Mammary epithelial cell (primary cell): ENCODE measurements at regions not wholly inside any gene's neighbourhood (a gene's known extent, or its start where the extent isn't known, plus 50 kb on each side); places are given as distances from the start of the nearest gene placed in this dataset.

Experiments used
- EZH2 ChIP-seq: IDR thresholded peaks from 2 replicates; pipeline ENCODE4 v1.6.1; 2012; ENCODE audit warnings: low read length, inconsistent platforms, borderline replicate concordance
- TF ChIP-seq, protein P1 (sequence below), 2 donors: IDR thresholded peaks in 1 of 2; conservative IDR thresholded peaks in 1 of 2; 2 replicates each; pipeline ENCODE4 v1.5.1; 2011 to 2012; ENCODE audit warnings: inconsistent platforms in 2 of 2, low read length in 2 of 2, mild to moderate bottlenecking in 2 of 2, control low read depth in 1 of 2, low read depth in 1 of 2; ENCODE audit not compliant: insufficient read depth in 1 of 2; ENCODE audit errors: extremely low read depth in 1 of 2

DNA sequence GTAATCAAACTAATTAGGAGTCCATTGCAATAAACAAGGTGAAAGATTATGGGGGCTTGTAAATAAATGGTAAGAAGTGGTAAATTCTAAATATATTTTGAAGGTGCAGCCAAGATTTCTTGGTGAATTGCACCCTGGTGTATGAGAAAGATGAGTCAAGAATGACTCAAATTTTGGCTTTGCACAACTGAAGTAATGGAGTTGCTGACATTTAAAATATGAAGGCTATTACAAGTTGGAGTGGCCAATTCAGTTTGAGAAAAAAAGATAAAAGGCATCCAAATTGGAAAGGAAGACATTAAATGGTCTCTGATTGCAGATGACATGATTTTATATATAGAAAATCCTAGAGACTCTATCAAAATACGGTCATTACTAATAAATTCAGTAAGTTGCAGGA is 2330.6 kb downstream of the MAT2B start:
- TF ChIP-seq EZH2: no peak
- TF ChIP-seq, protein P1, sequence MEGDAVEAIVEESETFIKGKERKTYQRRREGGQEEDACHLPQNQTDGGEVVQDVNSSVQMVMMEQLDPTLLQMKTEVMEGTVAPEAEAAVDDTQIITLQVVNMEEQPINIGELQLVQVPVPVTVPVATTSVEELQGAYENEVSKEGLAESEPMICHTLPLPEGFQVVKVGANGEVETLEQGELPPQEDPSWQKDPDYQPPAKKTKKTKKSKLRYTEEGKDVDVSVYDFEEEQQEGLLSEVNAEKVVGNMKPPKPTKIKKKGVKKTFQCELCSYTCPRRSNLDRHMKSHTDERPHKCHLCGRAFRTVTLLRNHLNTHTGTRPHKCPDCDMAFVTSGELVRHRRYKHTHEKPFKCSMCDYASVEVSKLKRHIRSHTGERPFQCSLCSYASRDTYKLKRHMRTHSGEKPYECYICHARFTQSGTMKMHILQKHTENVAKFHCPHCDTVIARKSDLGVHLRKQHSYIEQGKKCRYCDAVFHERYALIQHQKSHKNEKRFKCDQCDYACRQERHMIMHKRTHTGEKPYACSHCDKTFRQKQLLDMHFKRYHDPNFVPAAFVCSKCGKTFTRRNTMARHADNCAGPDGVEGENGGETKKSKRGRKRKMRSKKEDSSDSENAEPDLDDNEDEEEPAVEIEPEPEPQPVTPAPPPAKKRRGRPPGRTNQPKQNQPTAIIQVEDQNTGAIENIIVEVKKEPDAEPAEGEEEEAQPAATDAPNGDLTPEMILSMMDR (conservative IDR thresholded peaks at IDR 0.05 in 1 of 2, IDR thresholded peaks at IDR 0.05 in 1 of 2; ENCODE audit: extremely low read depth in 1 of 2, insufficient read depth in 1 of 2, low read depth in 1 of 2, low read length in 2 of 2): no peak
